Activated CD8-positive, alpha-beta memory T cell treated with anti-CD3 and anti-CD28 coated beads for 36 hours (primary cell): ENCODE measurements at regions not wholly inside any gene's neighbourhood (a gene's known extent, or its start where the extent isn't known, plus 50 kb on each side); places are given as distances from the start of the nearest gene placed in this dataset.
"Not testable (repeated sequence)": the region's sequence is repeated elsewhere in the genome, so short reads cannot be mapped to it uniquely, and the experiment has no call there.

ENCODE experiments used
- CTCF ChIA-PET: fragments of 350-600 bp; sonication (Branson Sonifier 250); formaldehyde crosslinking; loops from one replicate; lab custom pipeline; 2021; ENCODE audit warnings: antibody characterized with exemption; lab: Charles Lee
- POLR2A ChIA-PET: fragments of 350-600 bp; sonication (Branson Sonifier 250); formaldehyde crosslinking; loops from one replicate; lab custom pipeline; 2021; ENCODE audit warnings: antibody characterized with exemption; lab: Charles Lee

DNA sequence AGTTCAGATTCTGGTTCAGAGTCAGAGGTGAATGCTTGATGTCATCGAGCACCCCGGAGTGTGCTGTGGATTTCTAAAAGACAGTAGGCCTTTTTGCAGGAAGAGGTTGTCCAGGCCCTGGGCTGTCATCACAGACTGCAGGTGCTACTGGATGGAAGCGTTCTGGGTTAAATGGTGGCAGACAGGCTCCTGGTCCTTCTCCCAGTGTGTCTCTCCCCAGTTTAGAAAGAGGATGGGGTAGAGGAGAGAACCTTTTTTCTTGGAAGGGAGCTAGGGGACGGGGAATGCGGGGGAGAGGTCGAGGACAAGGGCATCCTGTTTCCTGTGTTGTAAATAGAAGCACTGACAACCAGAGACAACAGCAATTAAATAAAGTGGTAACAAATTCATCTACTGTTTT, 102.3 kb upstream of the NUDT6 start:
- POLR2A ChIA-PET: no interaction called here
- CTCF ChIA-PET: no interaction called here

DNA sequence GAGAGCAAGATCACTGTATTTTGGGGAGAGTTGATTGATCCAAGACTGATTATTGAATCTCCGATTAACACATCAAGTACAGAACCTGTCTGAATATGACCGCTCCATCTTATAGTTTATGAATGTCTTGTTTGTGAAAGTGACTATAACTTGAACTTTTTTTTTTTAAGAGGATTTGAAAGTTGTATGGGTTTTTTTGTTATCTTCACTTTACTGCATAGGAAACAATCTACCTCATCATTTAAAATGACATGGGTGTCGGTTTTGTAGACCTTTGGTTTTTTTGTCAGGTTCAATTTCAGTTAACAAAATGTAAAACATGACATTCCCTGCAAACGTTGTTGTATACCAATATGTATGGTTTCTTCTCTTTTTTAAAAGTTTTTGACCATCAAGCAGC, 103.0 kb upstream of the NUDT6 start:
- POLR2A ChIA-PET: no interaction called here
- CTCF ChIA-PET: no interaction called here

GRCh38 chr4:123026015-123026414, 103.6 kb upstream of the NUDT6 start:
- CTCF ChIA-PET, POLR2A ChIA-PET: not testable (repeated sequence)

DNA sequence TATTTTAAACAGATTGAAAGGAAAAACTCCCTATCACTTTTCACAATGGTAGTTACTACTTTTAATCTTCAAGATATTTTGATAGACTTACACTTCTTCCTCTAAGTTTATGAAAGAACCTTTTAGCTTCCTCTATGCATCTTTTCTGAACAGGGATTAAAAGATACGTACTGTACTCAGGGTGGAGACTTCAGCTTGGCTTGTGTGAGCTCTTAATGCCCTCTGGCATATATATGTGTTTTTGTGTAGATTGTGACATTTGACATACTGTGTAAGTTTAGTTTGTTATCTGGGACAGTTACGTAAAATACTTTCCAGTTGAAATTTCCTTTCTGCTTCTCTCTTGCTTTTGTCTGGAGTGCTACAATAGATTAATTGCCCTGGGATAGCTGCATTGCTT, 109.3 kb upstream of the NUDT6 start:
- POLR2A ChIA-PET: no interaction called here
- CTCF ChIA-PET: interaction anchor here (0.8 kb wide), 1 partner anchor 41 kb away, joined by 3 read pairs; no protein-coding TSS in a partner anchor

DNA sequence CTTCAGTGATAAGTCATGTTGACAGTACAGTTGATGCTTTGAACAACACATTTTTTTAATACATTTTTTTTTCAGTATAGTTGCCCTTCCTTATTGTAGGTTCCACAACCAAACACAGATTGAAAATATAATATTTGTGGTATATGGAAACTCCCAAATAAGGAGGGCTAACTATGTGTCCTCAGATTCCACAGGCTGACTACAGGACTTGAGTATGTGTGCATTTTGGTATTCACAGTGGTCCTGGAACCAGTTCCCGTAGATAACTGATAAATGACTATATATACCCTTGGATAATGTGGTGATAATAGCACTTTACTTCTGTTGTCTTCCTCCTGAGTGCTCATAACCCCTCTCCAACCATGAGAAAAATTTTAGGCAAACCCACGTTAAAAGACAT, 111.6 kb upstream of the NUDT6 start:
- ChIA-PET CTCF (no interaction called here), POLR2A (no interaction called here)

GRCh38 chr4:123035239-123035638, 112.8 kb upstream of the NUDT6 start:
- CTCF ChIA-PET: no interaction called here

GRCh38 chr4:123037804-123038203, 115.4 kb upstream of the NUDT6 start:
- CTCF ChIA-PET: no interaction called here
- POLR2A ChIA-PET: no interaction called here

More at GRCh38 chr4:123035239-123035638, 112.8 kb upstream of the NUDT6 start:
- POLR2A ChIA-PET: no interaction called here

DNA sequence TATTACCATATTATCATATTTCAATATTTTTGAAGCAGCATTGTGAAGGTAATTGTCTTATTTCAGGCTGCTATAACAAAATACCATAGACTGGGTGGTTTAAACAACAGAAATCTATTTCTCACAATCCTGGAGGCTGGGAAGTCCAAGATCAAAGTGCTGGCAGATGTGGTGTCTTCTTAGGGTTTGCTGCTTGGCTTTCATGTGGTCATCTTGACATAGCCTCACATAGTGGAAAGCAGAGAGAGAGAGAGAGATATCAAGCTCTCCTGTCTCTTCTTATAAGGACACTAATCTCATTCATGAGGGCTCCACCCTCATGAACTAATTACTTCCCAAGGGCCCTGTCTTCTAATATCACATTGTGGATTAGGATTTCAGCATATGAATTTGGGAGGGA, 119.7 kb upstream of the NUDT6 start:
- CTCF ChIA-PET: no interaction called here
- POLR2A ChIA-PET: no interaction called here

- CTCF ChIA-PET: no interaction called here
- POLR2A ChIA-PET: interaction anchor here (0.6 kb wide), 1 partner anchor 125 kb away, joined by 3 read pairs; no protein-coding TSS in a partner anchor
These were observed 120.6 kb upstream of the NUDT6 start for GRCh38 chr4:123043013-123043412.

- POLR2A ChIA-PET: no interaction called here
- CTCF ChIA-PET: no interaction called here
These were observed 121.5 kb upstream of the NUDT6 start for GRCh38 chr4:123043793-123044425.

DNA sequence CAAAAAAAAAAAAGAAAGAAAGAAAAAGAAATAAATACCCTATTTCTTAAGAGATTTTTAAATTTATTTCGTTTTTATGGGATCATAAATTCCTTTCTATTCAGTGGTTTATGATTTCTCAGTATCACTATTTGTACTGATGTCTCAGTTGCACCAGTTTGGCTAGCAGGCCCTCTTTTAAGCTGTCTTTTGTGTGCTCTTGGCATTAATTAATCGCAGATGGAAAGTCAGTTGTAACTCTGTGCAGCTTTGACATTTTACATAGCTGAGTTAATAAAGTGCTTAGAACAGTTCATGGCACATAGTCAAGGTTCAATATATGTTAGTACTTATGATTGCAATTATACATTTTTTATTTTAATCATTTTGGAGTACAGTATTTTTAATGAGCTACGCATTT, 123.7 kb upstream of the NUDT6 start:
- POLR2A ChIA-PET: no interaction called here
- CTCF ChIA-PET: no interaction called here

DNA sequence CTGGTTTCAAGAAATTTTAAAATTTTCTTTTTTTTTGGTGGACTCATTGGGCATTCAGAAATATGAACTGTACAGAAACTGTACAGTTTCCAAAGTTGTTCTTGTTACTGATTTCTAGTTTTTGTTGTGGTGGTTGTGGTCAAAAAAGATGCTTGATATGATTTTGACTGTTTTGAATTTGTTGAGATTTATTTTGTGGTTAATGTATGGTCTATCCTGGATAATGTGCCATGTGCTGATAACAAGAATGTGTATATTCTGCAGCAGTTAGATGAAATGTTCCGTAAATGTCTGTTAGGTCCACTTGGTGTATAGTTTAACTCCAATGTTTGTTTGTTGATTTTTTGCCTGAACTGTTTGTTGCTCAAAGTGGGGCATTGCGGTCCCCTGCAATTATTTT, 127.6 kb upstream of the NUDT6 start:
- CTCF ChIA-PET: no interaction called here
- POLR2A ChIA-PET: no interaction called here

GRCh38 chr4:123052007-123052406, 129.6 kb upstream of the NUDT6 start:
- CTCF ChIA-PET: no interaction called here

DNA sequence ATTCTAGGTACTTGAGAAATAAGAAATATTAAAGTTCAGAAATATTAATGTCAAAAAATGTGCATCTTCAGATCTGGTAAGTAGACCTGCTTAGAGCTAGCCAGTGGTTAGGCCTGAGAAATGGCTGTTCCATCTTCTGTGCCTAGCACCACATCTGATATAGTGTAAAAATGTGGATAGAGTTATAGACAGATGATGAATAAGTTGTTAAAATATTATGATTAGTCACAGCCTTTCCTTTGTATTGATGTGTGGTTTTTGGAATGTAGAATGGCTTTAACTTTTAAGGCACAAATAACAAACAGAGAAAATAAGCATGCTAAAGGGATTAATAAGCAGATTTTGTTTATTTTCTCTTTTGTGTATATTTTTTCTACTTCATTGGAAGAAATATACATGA, 133.5 kb upstream of the NUDT6 start:
- CTCF ChIA-PET: no interaction called here
- POLR2A ChIA-PET: no interaction called here

More at GRCh38 chr4:123052007-123052406, 129.6 kb upstream of the NUDT6 start:
- POLR2A ChIA-PET: no interaction called here

DNA sequence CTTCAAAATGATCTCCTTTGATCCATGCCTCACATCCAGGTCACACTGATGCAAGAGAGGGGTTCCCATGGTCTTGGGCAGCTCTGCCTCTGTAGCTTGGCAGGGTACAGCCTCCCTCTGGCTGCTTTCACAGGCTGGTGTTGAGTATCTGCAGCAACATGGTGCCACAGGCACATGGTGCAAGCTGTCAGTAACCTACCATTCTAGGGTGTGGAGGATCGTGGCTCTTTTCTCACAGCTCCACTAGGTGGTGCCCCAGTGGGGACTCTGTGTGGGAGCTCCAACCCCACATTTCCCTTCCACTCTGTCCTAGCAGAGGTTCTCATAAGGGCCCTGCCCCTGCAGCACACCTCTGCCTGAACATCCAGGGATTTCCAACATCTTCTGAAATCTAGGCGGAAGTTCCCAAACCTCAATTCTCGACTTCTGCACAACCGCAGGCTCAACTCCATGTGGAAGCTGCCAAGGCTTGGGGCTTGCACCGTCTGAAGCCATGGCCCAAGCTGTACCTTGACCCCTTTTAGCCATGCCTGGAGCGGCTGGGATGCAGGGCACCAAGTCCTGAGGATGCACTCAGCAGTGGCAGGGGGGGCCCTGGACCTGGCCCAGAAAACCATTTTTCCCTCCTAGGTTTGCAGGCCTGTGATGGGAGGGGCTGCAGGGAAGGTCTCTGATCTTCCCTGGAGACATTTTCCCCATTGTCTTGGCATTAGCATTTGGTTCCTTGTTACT, 137.8 kb upstream of the NUDT6 start:
- ChIA-PET POLR2A (no interaction called here), CTCF (interaction anchor here (0.6 kb wide), 1 partner anchor 51 kb away, joined by 3 read pairs; no protein-coding TSS in a partner anchor)

GRCh38 chr4:123064390-123064789, 142.0 kb upstream of the NUDT6 start:
- CTCF ChIA-PET: no interaction called here
- POLR2A ChIA-PET: no interaction called here

DNA sequence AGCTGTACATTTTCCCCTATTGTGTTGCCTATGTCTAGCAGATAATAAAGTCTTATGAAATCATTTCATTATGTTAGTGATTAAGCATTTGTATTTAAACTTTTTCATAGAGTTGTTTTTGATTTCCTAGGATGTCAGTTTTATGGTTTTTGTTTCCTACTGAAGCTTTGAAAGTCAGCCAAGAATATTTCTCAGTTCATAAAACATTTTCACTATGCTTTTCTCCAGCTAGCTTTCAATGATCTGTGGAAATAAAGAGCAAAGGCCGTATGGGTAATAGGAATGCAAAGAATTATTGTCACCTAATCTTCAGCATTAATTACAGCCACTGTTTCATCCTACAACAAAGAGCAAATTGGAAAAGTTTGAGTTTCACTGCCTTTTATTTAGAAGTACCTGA, 145.7 kb upstream of the NUDT6 start:
- CTCF ChIA-PET: no interaction called here

GRCh38 chr4:123072060-123072459, 149.7 kb upstream of the NUDT6 start:
- POLR2A ChIA-PET: no interaction called here

More for the DNA sequence above, 145.7 kb upstream of the NUDT6 start:
- POLR2A ChIA-PET: no interaction called here

GRCh38 chr4:123073650-123074049, 151.3 kb upstream of the NUDT6 start:
- CTCF ChIA-PET: no interaction called here
- POLR2A ChIA-PET: interaction anchor here (0.6 kb wide), 1 partner anchor 11 kb away, joined by 4 read pairs; no protein-coding TSS in a partner anchor

More at GRCh38 chr4:123072060-123072459, 149.7 kb upstream of the NUDT6 start:
- CTCF ChIA-PET: interaction anchor here (0.6 kb wide), 1 partner anchor 40 kb away, joined by 3 read pairs; no protein-coding TSS in a partner anchor

DNA sequence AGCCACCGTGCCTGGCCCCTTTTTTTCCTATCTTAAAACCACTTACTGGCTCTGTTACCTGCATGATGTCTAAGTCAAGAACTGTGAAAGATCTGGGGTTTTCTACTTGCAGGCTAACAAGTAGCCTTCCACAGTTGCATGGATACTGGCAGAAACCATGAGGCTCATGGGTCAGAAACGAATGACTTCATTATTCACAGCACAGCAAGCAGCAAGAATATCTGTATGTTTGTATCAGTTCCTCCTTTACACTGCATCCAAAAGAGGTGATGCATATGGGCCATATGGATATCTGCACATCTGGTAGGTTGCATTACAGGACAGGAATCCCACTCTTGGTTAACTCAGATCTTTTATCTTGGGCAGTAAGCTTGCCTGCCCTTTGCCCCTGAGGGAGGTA, 154.9 kb upstream of the NUDT6 start:
- ChIA-PET POLR2A (no interaction called here), CTCF (no interaction called here)

GRCh38 chr4:123081971-123082370, 159.6 kb upstream of the NUDT6 start:
- ChIA-PET CTCF (no interaction called here), POLR2A (no interaction called here)
